HEK293T (cell line): ENCODE measurements at regions not wholly inside any gene's neighbourhood (a gene's known extent, or its start where the extent isn't known, plus 50 kb on each side); places are given as distances from the start of the nearest gene placed in this dataset.

ENCODE experiments used
- CTCF ChIA-PET: fragments of 350-600 bp; formaldehyde crosslinking; extraction: SDS; loops from one replicate; lab custom pipeline; 2021; ENCODE audit warnings: antibody characterized with exemption, inconsistent platforms; lab: Yijun Ruan, JAX
- POLR2A ChIA-PET: fragments of 350-600 bp; formaldehyde crosslinking; extraction: SDS; loops from one replicate; lab custom pipeline; 2020; ENCODE audit warnings: antibody characterized with exemption, inconsistent platforms; lab: Yijun Ruan, JAX
- DNase-seq: peaks from one replicate; pipeline ENCODE4 v3.0.0; 2012; ENCODE audit warnings: mixed read lengths; ENCODE audit errors: extremely low spot score
- ARNT ChIP-seq: fragments of 450-650 bp; IDR thresholded peaks from 2 replicates; pipeline ENCODE4 v1.6.1; 2017; ENCODE audit warnings: mild to moderate bottlenecking
- BHLHE40 ChIP-seq: fragments of 450-650 bp; IDR thresholded peaks from 2 replicates; pipeline ENCODE4 v1.6.1; 2016; ENCODE audit warnings: mild to moderate bottlenecking, moderate library complexity, borderline replicate concordance
- CTBP1 ChIP-seq: fragments of 450-650 bp; IDR thresholded peaks from 2 replicates; pipeline ENCODE4 v1.6.1; 2016; ENCODE audit warnings: borderline replicate concordance
- ELF4 ChIP-seq: fragments of 450-650 bp; IDR thresholded peaks from 2 replicates; pipeline ENCODE4 v1.6.1; 2017; ENCODE audit warnings: antibody characterized with exemption
- FOXA1 ChIP-seq: fragments of 450-650 bp; IDR thresholded peaks from 2 replicates; pipeline ENCODE4 v1.6.1; 2016; ENCODE audit warnings: mild to moderate bottlenecking
- FOXK2 ChIP-seq: fragments of 450-650 bp; IDR thresholded peaks from 2 replicates; pipeline ENCODE4 v1.6.1; 2016; ENCODE audit warnings: mild to moderate bottlenecking
- FOXM1 ChIP-seq: fragments of 450-650 bp; IDR thresholded peaks from 2 replicates; pipeline ENCODE4 v1.6.1; 2017; ENCODE audit warnings: mild to moderate bottlenecking, borderline replicate concordance
- HDGF ChIP-seq: fragments of 450-650 bp; IDR thresholded peaks from 2 replicates; pipeline ENCODE4 v1.6.1; 2017; ENCODE audit warnings: antibody characterized with exemption, borderline replicate concordance
- L3MBTL2 ChIP-seq: fragments of 450-650 bp; conservative IDR thresholded peaks from 2 replicates; pipeline ENCODE4 v1.6.1; 2016; ENCODE audit warnings: mild to moderate bottlenecking
- LEF1 ChIP-seq: fragments of 450-650 bp; IDR thresholded peaks from 2 replicates; pipeline ENCODE4 v1.6.1; 2017; ENCODE audit warnings: mild to moderate bottlenecking, borderline replicate concordance
- NFRKB ChIP-seq: fragments of 450-650 bp; IDR thresholded peaks from 2 replicates; pipeline ENCODE4 v1.6.1; 2016; ENCODE audit warnings: mild to moderate bottlenecking, moderate library complexity
- SP1 ChIP-seq: fragments of 450-650 bp; IDR thresholded peaks from 2 replicates; pipeline ENCODE4 v1.6.1; 2017
- SUZ12 ChIP-seq: fragments of 450-650 bp; IDR thresholded peaks from 2 replicates; pipeline ENCODE4 v1.6.1; 2016; ENCODE audit warnings: mild to moderate bottlenecking
- TARDBP ChIP-seq: fragments of 450-650 bp; IDR thresholded peaks from 2 replicates; pipeline ENCODE4 v1.6.1; 2016
- ZNF384 ChIP-seq: fragments of 450-650 bp; IDR thresholded peaks from 2 replicates; pipeline ENCODE4 v1.6.1; 2016
- TF ChIP-seq, protein P1 (sequence below): fragments of 450-650 bp; IDR thresholded peaks from 2 replicates; pipeline ENCODE4 v1.6.1; 2016

GRCh38 chrX:22912616-22913015, 87.1 kb upstream of the DDX53 start:
- ChIA-PET POLR2A (no interaction called here), CTCF (no interaction called here)
- TF ChIP-seq L3MBTL2 = no peak
- no peak for TF ChIP-seq LEF1
- TF ChIP-seq CTBP1 = no peak
- no peak for TF ChIP-seq SUZ12
- no peak for TF ChIP-seq FOXM1
- TF ChIP-seq NFRKB = no peak
- no peak for TF ChIP-seq HDGF
- no peak for TF ChIP-seq ELF4
- TF ChIP-seq ZNF384 = no peak
- no peak for DNase-seq

DNA sequence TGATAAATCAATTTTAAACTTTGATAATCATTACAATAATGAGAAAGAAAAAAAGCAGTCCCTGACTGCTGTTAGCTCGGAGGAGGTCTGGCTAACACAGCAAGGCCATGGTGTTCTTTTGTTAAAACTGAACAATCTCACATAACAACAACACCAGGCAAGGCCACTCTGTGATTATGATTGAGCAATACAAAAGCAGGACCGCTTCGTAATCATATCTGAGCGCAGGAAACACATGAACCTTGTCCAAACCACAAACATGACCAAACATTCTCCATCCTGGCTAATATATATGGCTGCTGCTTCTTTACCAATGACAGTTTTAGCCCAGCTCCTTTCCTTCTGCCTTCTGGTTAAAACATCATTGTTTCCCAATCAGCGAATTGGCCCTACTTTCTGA, 76.8 kb upstream of the DDX53 start:
- CTCF ChIA-PET = no interaction called here
- TF ChIP-seq FOXM1 = no peak
- TF ChIP-seq, protein P1, sequence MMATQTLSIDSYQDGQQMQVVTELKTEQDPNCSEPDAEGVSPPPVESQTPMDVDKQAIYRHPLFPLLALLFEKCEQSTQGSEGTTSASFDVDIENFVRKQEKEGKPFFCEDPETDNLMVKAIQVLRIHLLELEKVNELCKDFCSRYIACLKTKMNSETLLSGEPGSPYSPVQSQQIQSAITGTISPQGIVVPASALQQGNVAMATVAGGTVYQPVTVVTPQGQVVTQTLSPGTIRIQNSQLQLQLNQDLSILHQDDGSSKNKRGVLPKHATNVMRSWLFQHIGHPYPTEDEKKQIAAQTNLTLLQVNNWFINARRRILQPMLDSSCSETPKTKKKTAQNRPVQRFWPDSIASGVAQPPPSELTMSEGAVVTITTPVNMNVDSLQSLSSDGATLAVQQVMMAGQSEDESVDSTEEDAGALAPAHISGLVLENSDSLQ = no peak
- no peak for TF ChIP-seq CTBP1
- no peak for TF ChIP-seq FOXK2
- no peak for TF ChIP-seq TARDBP
- POLR2A ChIA-PET = no interaction called here
- DNase-seq = no peak

- POLR2A ChIA-PET = no interaction called here
- DNase-seq = no peak
- CTCF ChIA-PET = no interaction called here
- TF ChIP-seq ELF4 (no peak), CTBP1 (no peak), L3MBTL2 (no peak), FOXK2 (no peak), FOXM1 (no peak), LEF1 (no peak), BHLHE40 (no peak), NFRKB (no peak), ARNT (no peak), ZNF384 (no peak), SUZ12 (no peak), TARDBP (no peak), HDGF (no peak), FOXA1 (no peak), SP1 (no peak)
- TF ChIP-seq, protein P1 = no peak
These were observed 65.1 kb upstream of the DDX53 start for GRCh38 chrX:22934640-22935039.

- DNase-seq = no peak
- POLR2A ChIA-PET = no interaction called here
- CTCF ChIA-PET = no interaction called here
- TF ChIP-seq L3MBTL2 (no peak), LEF1 (no peak), NFRKB (no peak)
These were observed 54.8 kb upstream of the DDX53 start for GRCh38 chrX:22944945-22945344.
